ENCODE measurements at regions not wholly inside any gene's neighbourhood (a gene's known extent, or its start where the extent isn't known, plus 50 kb on each side); places are given as distances from the start of the nearest gene placed in this dataset.

GRCh38 chr6:4295058-4295782, 159.8 kb upstream of the ECI2 start:
- H3K4me3 ChIP-seq (ENCODE audit: low read depth, low read length) = no peak overlapping the region
- no peak for DNase-seq (ENCODE audit: low read depth)
- no peak for TF ChIP-seq MYC (IDR thresholded peaks at IDR 0.05; ENCODE audit: low read depth, low read length)
- no peak for TF ChIP-seq MAX (IDR thresholded peaks at IDR 0.05; ENCODE audit: low read depth, low read length)
- no peak for TF ChIP-seq POLR2A (IDR thresholded peaks at IDR 0.05; ENCODE audit: extremely low read depth, insufficient read length)
- TF ChIP-seq CTCF (IDR thresholded peaks at IDR 0.05; ENCODE audit: low read depth, low read length) = no peak

- H3K4me3 ChIP-seq (ENCODE audit: low read depth, low read length) = no peak overlapping the region
- TF ChIP-seq MYC (IDR thresholded peaks at IDR 0.05; ENCODE audit: low read depth, low read length) (no peak), POLR2A (IDR thresholded peaks at IDR 0.05; ENCODE audit: extremely low read depth, insufficient read length) (no peak), MAX (IDR thresholded peaks at IDR 0.05; ENCODE audit: low read depth, low read length) (no peak), CTCF (IDR thresholded peaks at IDR 0.05; ENCODE audit: low read depth, low read length) (no peak)
- no peak for DNase-seq (ENCODE audit: low read depth)
Measured at GRCh38 chr6:4294636-4295035, 159.3 kb upstream of the ECI2 start.

GRCh38 chr6:4291453-4292403, 156.4 kb upstream of the ECI2 start:
- no peak for TF ChIP-seq POLR2A (IDR thresholded peaks at IDR 0.05; ENCODE audit: extremely low read depth, insufficient read length)
- H3K4me3 ChIP-seq (ENCODE audit: low read depth, low read length) = no peak overlapping the region
- no peak for DNase-seq (ENCODE audit: low read depth)

GRCh38 chr6:4289770-4290320, 154.5 kb upstream of the ECI2 start:
- no peak for DNase-seq (ENCODE audit: low read depth)
- no peak overlapping the region for H3K4me3 ChIP-seq (ENCODE audit: low read depth, low read length)
- TF ChIP-seq MYC (IDR thresholded peaks at IDR 0.05; ENCODE audit: low read depth, low read length) = no peak
- TF ChIP-seq POLR2A (IDR thresholded peaks at IDR 0.05; ENCODE audit: extremely low read depth, insufficient read length) = no peak
- TF ChIP-seq CTCF (IDR thresholded peaks at IDR 0.05; ENCODE audit: low read depth, low read length) = no peak
- no peak for TF ChIP-seq MAX (IDR thresholded peaks at IDR 0.05; ENCODE audit: low read depth, low read length)

GRCh38 chr6:4287811-4288244, 152.5 kb upstream of the ECI2 start:
- no peak for DNase-seq (ENCODE audit: low read depth)
- no peak overlapping the region for H3K4me3 ChIP-seq (ENCODE audit: low read depth, low read length)
- TF ChIP-seq MYC (IDR thresholded peaks at IDR 0.05; ENCODE audit: low read depth, low read length) (no peak), MAX (IDR thresholded peaks at IDR 0.05; ENCODE audit: low read depth, low read length) (no peak), CTCF (IDR thresholded peaks at IDR 0.05; ENCODE audit: low read depth, low read length) (no peak), POLR2A (IDR thresholded peaks at IDR 0.05; ENCODE audit: extremely low read depth, insufficient read length) (no peak)

- TF ChIP-seq MAX (IDR thresholded peaks at IDR 0.05; ENCODE audit: low read depth, low read length) = no peak
- no peak for TF ChIP-seq POLR2A (IDR thresholded peaks at IDR 0.05; ENCODE audit: extremely low read depth, insufficient read length)
- TF ChIP-seq CTCF (IDR thresholded peaks at IDR 0.05; ENCODE audit: low read depth, low read length) = no peak
- no peak for TF ChIP-seq MYC (IDR thresholded peaks at IDR 0.05; ENCODE audit: low read depth, low read length)
- no peak for DNase-seq (ENCODE audit: low read depth)
- H3K4me3 ChIP-seq (ENCODE audit: low read depth, low read length) = no peak overlapping the region
Measured at GRCh38 chr6:4287372-4287771, 152.0 kb upstream of the ECI2 start.
